Right lobe of liver (tissue), 6 donors: ENCODE measurements at regions not wholly inside any gene's neighbourhood (a gene's known extent, or its start where the extent isn't known, plus 50 kb on each side); places are given as distances from the start of the nearest gene placed in this dataset.

ENCODE experiments used
- ATAC-seq, 4 donors: fragments of 200-7000 bp; cut with Tn5 transposase; one replicate each; pipeline ENCODE4 v1.9.1; 2020; ENCODE audit warnings: mild to moderate bottlenecking in 4 of 4, moderate library complexity in 4 of 4
- DNase-seq, 3 donors: peaks; one replicate each; pipeline ENCODE4 v3.0.0-alpha.2; 2020
- H3K27ac ChIP-seq, 3 donors: fragments of 200-600 bp; one replicate each; pipeline ENCODE4 v1.8.0; 2022
- H3K27me3 ChIP-seq, 2 donors: fragments of 200-600 bp; one replicate each; pipeline ENCODE4 v1.8.0; 2022
- H3K36me3 ChIP-seq, 4 donors: fragments of 200-600 bp; sonication (generic) in 1 of 4; one replicate each; pipeline versions ENCODE4 v1.5.1 to v1.8.0; 2017 to 2022; ENCODE audit warnings: control low read depth in 1 of 4
- H3K4me1 ChIP-seq, 4 donors: fragments of 200-600 bp; sonication (generic) in 1 of 4; one replicate each; pipeline versions ENCODE4 v1.5.1 to v1.8.0; 2017 to 2022; ENCODE audit warnings: control low read depth in 1 of 4
- H3K4me3 ChIP-seq, 3 donors: fragments of 200-600 bp; one replicate each; pipeline ENCODE4 v1.8.0; 2022
- H3K9me3 ChIP-seq, 4 donors: fragments of 200-600 bp; sonication (generic) in 1 of 4; one replicate each; pipeline versions ENCODE4 v1.5.1 to v1.8.0; 2017 to 2022; ENCODE audit warnings: control low read depth in 1 of 4
- POLR2A ChIP-seq: fragments of 450-650 bp; IDR thresholded peaks from one replicate; pipeline ENCODE4 v1.6.1; 2017; ENCODE audit warnings: antibody characterized with exemption, mild to moderate bottlenecking
- WGBS: methylation state at CpG from one replicate; pipeline ENCODE4 v1.1.6; 2018; ENCODE audit warnings: low coverage, low lambda C conversion rate; ENCODE audit not compliant: insufficient coverage; ENCODE audit errors: missing lambda C conversion rate; 5-methylcytosine and 5-hydroxymethylcytosine counted together
- intact Hi-C, 2 donors: fragments of 100-400 bp; cut with DNase I; formaldehyde crosslinking; loops; one replicate each; pipeline versions ENCODE4 v1.11.2 to v1.14.1; 2022
- TF ChIP-seq, protein P1 (sequence below), 4 donors: fragments of 200-600 bp in 3 of 4; fragments of 450-650 bp in 1 of 4; IDR thresholded peaks; one replicate each; pipeline versions ENCODE4 v1.5.1 to v1.8.0; 2016 to 2022; ENCODE audit warnings: antibody characterized with exemption in 4 of 4, mild to moderate bottlenecking in 2 of 4
- donor health status: DM: no; HTN: yes; CAD: no.
- donor health status: DM: no; HTN: no; CAD: no.
- donor health status: DM: no; HTN: no; CAD: no.
- donor health status: DM: no; HTN: yes; CAD: no.
- donor health status: DM: no; HTN: yes; CAD: no.

DNA sequence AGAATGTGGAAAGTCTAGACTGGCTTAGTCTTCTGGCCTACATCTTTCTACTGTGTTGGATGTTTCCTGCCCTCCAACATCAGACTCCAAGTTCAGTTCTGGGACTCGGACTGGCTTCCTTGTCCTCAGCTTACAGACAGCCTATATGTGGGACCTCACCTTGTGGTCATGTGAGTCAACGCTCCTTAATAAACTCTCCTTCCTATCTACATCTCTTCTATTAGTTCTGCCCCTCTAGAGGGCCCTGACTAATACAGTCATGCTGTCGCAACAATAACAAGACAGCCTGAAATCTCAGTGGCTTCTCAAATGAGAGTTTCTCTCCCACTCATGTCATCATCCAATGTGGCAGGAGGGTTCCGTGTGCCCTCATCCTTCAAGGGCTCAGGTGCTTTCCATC, 347.8 kb downstream of the MZT1 start:
- no peak for DNase-seq
- no peak overlapping the region for H3K4me3 ChIP-seq
- WGBS, result 100% methylated on average over 3 of the region's 4 CpGs
- intact Hi-C loops, result no loop called here
- H3K27me3 ChIP-seq, result no peaks in the 10 kb centered on the region
- no peak for TF ChIP-seq POLR2A
- TF ChIP-seq, protein P1, sequence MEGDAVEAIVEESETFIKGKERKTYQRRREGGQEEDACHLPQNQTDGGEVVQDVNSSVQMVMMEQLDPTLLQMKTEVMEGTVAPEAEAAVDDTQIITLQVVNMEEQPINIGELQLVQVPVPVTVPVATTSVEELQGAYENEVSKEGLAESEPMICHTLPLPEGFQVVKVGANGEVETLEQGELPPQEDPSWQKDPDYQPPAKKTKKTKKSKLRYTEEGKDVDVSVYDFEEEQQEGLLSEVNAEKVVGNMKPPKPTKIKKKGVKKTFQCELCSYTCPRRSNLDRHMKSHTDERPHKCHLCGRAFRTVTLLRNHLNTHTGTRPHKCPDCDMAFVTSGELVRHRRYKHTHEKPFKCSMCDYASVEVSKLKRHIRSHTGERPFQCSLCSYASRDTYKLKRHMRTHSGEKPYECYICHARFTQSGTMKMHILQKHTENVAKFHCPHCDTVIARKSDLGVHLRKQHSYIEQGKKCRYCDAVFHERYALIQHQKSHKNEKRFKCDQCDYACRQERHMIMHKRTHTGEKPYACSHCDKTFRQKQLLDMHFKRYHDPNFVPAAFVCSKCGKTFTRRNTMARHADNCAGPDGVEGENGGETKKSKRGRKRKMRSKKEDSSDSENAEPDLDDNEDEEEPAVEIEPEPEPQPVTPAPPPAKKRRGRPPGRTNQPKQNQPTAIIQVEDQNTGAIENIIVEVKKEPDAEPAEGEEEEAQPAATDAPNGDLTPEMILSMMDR (IDR thresholded peaks at IDR 0.05), result no peak
- no peak overlapping the region for H3K27ac ChIP-seq
- H3K4me1 ChIP-seq, result peaks cover 0 to 4% (median 0%) of the 10 kb centered on the region in 4 donors
- H3K36me3 ChIP-seq, result no peaks in the 10 kb centered on the region
- no peaks in the 10 kb centered on the region for H3K9me3 ChIP-seq
- no peak for ATAC-seq

DNA sequence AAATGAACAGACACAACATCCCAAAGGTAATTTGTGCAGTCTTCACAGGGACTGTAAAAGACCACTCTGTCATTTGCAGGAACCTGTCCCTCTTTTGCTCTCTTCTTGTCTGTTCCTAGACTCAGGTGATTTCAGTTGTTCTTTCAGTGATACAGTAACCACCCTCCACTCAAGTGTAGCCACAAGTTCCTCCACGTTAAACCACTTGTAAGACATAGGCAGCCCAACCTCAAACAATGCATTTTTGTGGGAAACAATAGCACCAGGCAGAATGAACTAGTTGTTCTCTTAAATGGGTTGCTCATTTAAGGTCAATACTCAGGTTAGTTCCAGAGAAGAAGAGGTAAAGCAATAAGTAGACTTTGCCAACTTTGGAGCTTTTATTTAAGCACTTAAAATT, 359.4 kb downstream of the MZT1 start:
- no peaks in the 10 kb centered on the region for H3K4me1 ChIP-seq
- no peaks in the 10 kb centered on the region for H3K27me3 ChIP-seq
- no peak overlapping the region for H3K27ac ChIP-seq
- WGBS, result 7% methylated on average over 1 of the region's 1 CpG
- TF ChIP-seq POLR2A, result no peak
- TF ChIP-seq, protein P1 (IDR thresholded peaks at IDR 0.05), result no peak
- no peaks in the 10 kb centered on the region for H3K36me3 ChIP-seq
- no peaks in the 10 kb centered on the region for H3K9me3 ChIP-seq
- intact Hi-C loops, result no loop called here
- H3K4me3 ChIP-seq, result no peak overlapping the region
- DNase-seq (no peak), ATAC-seq (no peak)

DNA sequence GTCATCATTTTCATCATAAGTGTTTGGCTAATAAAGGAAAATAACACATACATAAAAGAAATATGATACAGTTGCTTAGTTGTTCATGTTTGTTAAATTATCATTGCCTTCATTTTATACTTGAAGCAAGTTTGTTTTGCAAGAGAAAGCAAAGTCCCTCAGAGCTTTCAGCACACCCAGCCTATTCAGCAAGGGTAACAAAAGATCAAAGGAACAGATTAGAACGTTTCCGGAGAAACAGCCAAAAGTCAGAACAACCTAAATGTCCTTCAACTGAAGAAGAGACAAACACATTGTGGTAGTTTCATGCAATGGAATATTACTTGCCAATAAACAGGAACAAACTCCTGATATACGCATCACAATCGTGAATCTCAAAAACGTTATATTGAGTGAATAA, 380.7 kb downstream of the MZT1 start:
- no peak overlapping the region for H3K27ac ChIP-seq
- ATAC-seq, result no peak
- intact Hi-C loops, result no loop called here
- no peaks in the 10 kb centered on the region for H3K36me3 ChIP-seq
- H3K27me3 ChIP-seq, result no peaks in the 10 kb centered on the region
- no peaks in the 10 kb centered on the region for H3K9me3 ChIP-seq
- TF ChIP-seq POLR2A, result no peak
- TF ChIP-seq, protein P1 (IDR thresholded peaks at IDR 0.05), result no peak
- H3K4me3 ChIP-seq, result no peak overlapping the region
- no peak for DNase-seq
- no peaks in the 10 kb centered on the region for H3K4me1 ChIP-seq
- 48% methylated on average over 5 of the region's 5 CpGs for WGBS

DNA sequence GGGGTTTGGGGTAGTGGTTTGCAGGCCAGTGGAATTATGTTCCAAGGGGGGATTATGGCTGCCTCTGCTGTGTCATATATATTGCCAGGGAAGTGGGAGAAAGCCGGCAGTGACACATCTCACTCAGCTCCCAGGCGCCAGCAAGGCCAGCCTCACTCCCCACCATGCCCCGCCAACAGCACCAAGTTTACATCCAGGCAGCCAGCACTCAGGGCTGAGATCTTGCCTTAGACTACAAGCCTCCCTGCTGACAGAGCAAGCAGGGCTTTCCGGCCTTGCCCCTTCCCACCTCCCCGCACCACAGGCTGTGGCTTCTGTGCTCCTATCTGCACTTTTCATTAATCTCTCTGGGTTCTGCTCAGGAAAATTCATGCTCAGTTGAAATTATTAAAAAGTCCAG, 385.1 kb downstream of the MZT1 start:
- no peak for DNase-seq
- WGBS, result no CpG with 5 or more reads among the region's 5 CpGs
- no peaks in the 10 kb centered on the region for H3K9me3 ChIP-seq
- H3K27ac ChIP-seq, result no peak overlapping the region
- H3K4me1 ChIP-seq, result no peaks in the 10 kb centered on the region
- TF ChIP-seq, protein P1 (IDR thresholded peaks at IDR 0.05), result no peak
- no peak for TF ChIP-seq POLR2A
- H3K4me3 ChIP-seq, result no peak overlapping the region
- H3K36me3 ChIP-seq, result peaks cover 0 to 3% (median 0%) of the 10 kb centered on the region in 4 donors
- ATAC-seq, result no peak
- no peaks in the 10 kb centered on the region for H3K27me3 ChIP-seq
- intact Hi-C loops, result no loop called here

DNA sequence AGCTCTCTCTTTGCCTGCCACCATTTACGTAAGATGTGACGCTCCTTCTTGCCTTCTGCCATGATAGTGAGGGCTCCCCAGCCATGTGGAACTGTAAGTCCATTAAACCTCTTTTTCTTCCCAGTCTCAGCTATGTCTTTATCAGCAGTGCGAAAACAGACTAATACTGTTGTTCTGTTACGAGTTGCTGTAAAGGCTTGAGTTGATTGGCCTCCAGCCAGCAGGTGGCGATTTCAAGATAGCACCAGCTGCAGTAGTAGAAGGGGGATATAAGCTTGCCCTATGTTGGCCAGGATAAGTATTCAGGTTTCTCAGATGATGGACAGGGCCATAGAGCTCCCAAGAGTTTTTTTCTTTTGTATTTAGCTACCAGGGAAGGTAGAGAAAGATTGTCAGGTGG, 385.5 kb downstream of the MZT1 start:
- Histone ChIP-seq H3K27me3 (no peaks in the 10 kb centered on the region), H3K9me3 (no peaks in the 10 kb centered on the region), H3K4me1 (no peaks in the 10 kb centered on the region), H3K36me3 (peaks cover 0 to 3% (median 0%) of the 10 kb centered on the region in 4 donors), H3K27ac (no peak overlapping the region), H3K4me3 (no peak overlapping the region)
- intact Hi-C loops, result no loop called here
- TF ChIP-seq POLR2A, result no peak
- TF ChIP-seq, protein P1 (IDR thresholded peaks at IDR 0.05), result no peak
- no peak for ATAC-seq
- WGBS, result 78% methylated on average over 5 of the region's 5 CpGs
- DNase-seq, result no peak
